Hippocampal formation (tissue), 2 donors: ENCODE measurements at regions not wholly inside any gene's neighbourhood (a gene's known extent, or its start where the extent isn't known, plus 50 kb on each side); places are given as distances from the start of the nearest gene placed in this dataset.
A peak's percentile ranks its signal among the peaks of the same experiment; 100 is the strongest.
"Not testable (repeated sequence)": the region's sequence is repeated elsewhere in the genome, so short reads cannot be mapped to it uniquely, and the experiment has no call there.

Source experiments
- DNase-seq, 2 donors: peaks; one replicate each; lab custom pipeline; 2025; lab: John Stamatoyannopoulos, UW

GRCh38 chr13:81295177-81295576 is 954.3 kb upstream of the SPRY2 start:
- DNase-seq = no peak

DNA sequence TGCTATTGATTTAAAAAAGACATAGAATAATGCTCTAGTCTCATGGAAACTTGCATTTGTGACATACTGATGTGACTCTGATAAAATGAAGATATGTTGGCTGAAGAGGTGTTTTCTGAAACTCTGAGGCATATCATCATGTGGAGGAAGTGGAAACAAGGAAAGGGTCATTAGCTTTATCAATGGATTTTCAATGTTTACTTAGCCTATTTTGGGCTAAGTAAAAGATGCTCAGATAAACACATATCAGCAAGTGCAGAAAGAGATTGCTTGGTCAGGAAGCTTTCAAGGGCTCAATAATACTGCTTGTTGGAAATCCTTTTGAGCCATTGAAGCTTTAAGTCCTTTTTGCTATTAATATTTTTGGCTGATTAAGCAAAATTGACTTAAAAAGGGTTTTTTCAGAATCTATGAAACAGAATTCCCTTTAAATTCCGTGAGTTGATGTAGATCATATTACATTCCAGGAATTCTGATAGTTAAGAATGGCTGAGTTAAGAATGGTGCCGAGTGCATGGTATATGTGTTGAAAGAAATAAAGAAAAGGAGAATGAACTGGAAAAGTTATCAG is 952.8 kb upstream of the SPRY2 start:
- no peak for DNase-seq

DNA sequence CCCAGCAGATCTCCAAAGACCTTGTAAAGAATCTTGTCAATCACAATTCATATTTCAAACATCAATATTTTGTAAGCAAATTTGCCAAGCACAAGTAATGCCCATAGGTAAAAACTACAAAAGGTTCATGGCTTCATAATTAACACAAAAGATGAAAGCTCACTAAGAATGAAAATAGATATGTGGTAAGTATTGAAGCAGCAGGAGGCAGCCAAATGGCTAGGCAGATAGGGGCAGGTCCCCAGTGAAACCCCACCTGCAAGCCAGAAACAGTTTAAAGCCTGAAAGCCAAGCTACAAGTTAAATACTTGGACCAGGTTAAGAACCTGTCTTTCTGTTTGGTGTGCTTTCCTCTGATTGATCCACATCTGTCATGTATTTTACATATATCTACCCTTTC is 942.6 kb upstream of the SPRY2 start:
- DNase-seq = no peak

- no peak for DNase-seq
These were observed 942.1 kb upstream of the SPRY2 start for GRCh38 chr13:81283062-81283461.

DNA sequence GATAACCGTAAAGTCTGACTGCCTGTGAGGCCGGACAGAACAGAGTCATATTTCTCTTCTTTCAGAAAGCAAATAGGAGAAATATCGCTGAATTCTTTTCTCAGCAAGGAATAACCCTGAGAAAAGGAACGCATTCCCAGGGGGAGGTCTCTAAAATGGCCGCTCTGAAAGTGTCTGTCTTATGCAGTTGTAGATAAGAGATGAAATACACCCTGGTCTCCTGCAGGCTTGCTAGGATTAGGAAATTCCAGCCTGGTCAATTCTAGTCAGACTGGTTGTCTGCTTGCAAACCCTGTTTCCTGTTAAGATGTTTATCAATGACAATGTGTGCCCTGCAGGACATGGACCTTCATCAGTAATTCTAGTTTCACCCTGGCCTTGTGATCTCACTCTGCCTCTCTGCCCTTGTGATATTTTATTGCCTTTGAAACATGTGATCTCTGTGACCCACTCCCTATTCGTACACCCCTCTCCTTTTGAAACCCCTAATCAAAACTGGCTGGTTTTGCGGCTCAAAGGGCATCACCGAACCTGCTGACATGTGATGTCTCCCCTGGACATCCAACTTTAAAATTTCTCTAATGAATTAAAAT is 934.8 kb upstream of the SPRY2 start:
- no peak for DNase-seq

DNA sequence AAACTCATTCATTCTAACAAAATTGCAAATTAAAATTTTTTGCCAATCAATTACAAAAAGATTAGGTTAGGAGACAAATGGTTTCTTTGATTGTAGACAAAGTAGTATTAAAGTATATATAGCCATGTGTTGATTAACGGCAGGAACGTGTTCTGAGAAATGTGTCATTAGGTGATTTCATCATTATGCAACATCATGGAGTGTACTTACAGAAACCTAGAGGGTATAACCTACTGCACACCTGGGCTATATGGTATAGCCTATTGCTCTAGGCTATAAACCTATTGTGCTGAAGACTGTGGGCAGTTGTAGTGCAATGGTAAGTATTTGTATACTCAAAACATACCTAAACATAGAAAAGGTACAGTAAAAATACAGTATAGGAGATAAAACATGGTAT is 906.8 kb upstream of the SPRY2 start:
- no peak for DNase-seq

DNA sequence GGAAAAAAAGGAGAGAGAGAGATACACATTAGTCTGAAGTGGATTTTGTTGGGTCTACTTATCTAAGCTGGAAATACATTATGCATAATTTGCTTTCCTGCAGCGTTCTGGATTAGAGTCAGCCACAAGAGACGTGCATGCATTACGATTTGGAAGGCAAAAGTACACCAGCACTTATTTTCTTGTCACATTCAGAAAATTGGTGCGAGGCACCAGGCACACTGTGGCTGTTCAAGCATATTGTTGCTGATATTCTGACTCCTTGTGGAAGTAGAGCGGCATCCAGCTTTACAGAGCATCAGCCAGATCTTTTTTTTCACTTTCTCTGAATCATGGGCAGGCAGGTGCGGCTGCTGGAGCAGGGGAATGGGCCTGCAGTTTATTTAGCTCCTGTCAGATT is 905.6 kb upstream of the SPRY2 start:
- DNase-seq = no peak

DNA sequence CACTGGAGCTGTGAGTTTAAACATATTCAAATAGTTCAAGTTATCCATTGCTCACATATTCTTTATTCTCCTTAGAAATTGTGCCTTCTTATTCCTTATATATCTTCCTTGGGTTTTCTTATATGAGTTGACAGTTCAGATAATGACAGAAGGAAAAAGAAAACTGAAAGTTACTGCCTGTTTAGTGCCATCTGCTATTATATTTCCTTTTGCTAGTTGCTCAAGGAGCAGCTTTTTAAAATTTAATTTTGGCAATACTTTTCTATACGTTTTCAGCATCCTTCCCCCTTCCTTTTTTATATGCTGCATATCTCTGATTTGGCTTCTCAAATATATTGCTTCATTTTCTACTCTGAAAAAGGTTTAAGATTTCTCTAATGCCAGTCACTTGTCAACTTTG is 903.1 kb upstream of the SPRY2 start:
- no peak for DNase-seq

DNA sequence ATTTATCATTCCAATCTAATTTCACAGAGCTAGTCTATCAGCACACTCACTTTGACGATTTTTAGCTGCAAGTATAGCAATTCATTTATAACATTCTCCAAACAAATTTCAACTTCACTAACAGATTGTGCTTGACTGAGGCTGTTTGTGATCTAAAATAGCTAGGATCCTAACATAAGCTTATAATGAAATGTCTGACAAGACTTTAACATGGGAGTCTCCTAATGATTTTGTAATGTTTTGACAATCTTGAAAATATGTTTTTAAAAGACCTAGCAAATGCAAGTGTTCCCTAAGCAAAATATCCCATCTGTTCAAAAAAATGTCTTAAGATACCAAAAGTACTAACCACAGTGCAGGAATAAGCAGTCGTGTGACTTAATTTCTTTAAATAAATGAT is 889.5 kb upstream of the SPRY2 start:
- no peak for DNase-seq

DNA sequence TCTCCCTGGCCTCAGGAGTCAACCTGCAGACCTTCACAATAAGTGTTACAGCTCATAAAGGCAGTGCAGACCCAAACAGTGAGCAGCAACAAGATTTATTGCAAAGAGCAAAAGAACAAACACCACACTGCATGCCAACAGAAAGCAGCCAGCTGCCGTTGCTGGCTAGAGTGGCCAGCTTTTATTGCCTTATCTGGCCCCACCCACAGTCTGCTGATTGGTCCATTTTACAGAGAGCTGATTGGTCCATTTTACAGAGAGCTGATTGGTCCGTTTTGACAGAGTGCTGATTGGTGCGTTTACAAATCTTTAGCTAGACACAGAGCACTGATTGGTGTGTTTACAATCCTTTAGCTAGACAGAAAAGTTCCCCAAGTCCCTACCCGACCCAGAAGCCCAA is 885.9 kb upstream of the SPRY2 start:
- not testable (repeated sequence) for DNase-seq

DNA sequence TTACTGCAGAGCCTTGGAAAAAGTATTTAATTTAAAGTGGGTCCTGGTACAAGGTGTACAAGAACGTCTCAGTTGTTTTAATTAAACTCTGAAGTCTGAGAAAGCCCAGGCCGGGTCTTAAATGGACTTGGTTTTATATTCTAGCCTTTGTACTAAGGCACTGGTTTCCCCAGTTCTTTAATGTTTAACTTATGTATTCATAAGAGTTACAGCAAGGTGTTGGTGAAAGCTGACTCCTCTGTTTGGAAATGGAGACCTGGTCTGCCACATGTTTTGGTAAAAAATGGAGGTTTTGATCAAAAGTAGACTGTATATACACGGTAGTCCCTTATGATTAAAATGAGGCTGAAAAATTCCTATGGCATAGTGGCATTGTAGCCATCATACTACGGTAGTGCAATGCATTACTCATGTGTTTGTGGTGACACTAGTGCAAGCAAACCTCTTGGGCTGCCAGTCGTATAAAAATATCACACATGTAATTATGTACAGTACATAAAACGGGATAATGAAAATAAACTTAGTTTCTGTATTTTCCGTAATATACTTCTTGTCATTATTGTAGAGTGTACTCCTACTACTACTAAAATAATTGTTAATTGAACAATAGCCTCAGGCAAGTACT is 883.4 kb upstream of the SPRY2 start:
- no peak for DNase-seq

DNA sequence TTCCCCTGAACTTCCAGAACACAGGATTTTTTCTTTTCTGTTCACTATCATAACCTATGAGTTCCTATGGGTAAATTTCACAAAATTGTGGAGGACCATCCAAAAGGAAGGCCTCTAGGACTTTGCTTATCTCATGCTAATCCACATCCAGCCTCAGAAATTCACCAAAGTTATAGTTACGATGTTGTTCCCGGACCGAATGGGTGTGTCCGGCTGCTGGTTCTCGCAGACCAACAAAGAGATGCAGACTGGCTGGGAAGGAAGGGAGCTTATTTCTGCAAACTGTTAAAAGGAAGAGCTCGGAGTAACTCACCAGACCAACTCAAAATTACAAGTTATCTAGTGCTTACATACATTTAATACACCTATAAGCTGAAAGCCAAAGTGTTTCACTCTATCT is 882.9 kb upstream of the SPRY2 start:
- no peak for DNase-seq

- no peak for DNase-seq
These were observed 870.8 kb upstream of the SPRY2 start for GRCh38 chr13:81211713-81212112.

- no peak for DNase-seq
These were observed 866.7 kb upstream of the SPRY2 start for GRCh38 chr13:81207636-81208035.

DNA sequence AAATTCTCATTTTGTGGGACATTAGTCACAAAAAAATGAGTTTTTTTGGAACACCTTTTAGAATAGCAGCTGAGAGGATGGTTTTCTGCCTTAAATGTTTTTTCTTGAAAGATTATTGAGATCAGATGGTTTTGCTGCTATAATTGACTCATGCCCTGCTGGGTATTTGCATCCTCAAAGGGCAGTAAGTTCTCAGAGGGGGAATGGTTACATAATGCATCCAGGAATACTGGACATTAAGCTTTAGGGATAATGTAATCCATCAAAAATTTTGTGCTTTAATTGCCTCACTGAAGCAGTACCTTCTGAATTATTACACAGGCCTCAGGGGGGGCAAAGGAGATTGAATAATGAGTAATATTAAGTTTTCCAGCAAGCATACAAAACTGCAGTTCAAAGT is 866.3 kb upstream of the SPRY2 start:
- no peak for DNase-seq

DNA sequence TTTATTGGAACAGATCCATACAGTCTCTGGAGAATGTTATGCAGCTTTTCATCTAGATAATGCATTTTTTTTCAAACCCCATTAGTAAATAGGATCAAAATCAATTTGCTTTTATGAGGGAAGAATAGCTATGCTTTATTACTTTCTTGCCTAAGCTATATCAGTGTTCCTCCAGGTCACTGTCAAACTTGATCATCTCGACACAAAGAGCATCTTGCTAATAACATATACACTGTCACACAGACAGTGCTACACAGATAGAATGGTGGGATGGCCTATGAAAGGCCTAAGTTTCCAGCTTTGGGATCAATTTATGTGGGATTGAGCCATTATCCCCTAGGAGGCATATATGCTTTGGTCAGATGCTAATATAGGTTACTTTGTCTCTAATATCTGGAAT is 862.9 kb upstream of the SPRY2 start:
- DNase-seq = no peak

GRCh38 chr13:81199956-81200355 is 859.0 kb upstream of the SPRY2 start:
- no peak for DNase-seq

GRCh38 chr13:81197966-81198365 is 857.0 kb upstream of the SPRY2 start:
- no peak for DNase-seq

GRCh38 chr13:81197483-81197882 is 856.6 kb upstream of the SPRY2 start:
- no peak for DNase-seq

GRCh38 chr13:81194362-81194761 is 853.4 kb upstream of the SPRY2 start:
- DNase-seq = no peak

DNA sequence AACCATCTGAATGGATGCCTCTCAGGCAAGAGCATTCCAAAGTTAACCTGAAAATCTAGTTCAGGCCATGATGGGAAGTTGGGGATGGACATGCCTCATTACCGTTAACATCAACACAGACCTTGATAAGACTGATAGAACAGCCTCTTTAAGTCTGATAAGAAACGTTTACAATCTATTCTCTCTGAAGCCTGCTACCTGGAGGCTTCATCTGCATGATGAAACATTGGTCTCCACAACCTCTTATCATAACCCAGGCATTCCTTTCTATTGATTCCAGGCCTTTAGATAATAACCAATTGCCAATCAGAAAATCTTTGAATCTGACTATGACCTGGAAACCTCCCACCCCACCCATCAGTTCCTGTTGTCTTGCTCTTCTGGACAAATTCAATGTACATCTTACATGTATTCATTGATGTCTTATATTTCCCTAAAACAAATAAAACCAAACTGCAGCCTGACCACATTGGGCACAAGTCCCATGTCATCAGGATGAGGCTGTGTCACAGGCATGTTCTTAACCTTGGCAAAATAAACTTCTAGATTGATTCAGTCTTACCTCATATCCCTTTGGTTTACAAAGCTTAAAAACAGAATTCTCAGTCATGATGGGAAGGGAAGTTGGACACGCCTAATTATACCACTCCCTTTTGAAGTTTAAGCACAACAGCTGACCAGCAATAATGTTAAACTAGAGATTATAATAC is 843.8 kb upstream of the SPRY2 start:
- DNase-seq = no peak

- DNase-seq = no peak
These were observed 831.7 kb upstream of the SPRY2 start for GRCh38 chr13:81172603-81173002.

GRCh38 chr13:81171065-81171647 is 830.2 kb upstream of the SPRY2 start:
- DNase-seq = peak in 1 of 2 donors; percentile 22
